NCI-H510A (cell line): ENCODE measurements at regions not wholly inside any gene's neighbourhood (a gene's known extent, or its start where the extent isn't known, plus 50 kb on each side); places are given as distances from the start of the nearest gene placed in this dataset.

ENCODE experiments used
- DNase-seq: peaks from one replicate; lab custom pipeline; 2025; lab: John Stamatoyannopoulos, UW

DNA sequence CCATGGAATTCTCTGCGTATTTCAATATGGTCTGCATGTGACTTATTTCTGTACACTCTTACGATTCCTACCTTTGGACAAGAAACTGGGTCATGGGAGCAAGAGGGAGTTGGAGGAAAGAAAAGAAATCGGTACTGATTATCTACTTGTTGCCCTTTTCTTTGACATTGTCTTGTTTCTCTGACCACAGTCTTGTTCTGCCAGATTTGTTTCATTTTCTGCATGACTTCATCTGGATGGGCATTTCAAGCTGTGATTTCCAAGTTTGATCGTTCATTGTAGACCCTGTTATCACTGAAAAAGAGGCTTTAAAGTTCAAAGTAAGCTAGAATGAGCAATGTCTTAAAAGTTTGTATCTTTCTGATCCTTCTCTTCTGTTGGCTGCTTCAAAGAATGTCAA lies 2186.3 kb upstream of the CELF4 start:
- DNase-seq = no peak

GRCh38 chr18:39751161-39751560 lies 2185.6 kb upstream of the CELF4 start:
- no peak for DNase-seq

DNA sequence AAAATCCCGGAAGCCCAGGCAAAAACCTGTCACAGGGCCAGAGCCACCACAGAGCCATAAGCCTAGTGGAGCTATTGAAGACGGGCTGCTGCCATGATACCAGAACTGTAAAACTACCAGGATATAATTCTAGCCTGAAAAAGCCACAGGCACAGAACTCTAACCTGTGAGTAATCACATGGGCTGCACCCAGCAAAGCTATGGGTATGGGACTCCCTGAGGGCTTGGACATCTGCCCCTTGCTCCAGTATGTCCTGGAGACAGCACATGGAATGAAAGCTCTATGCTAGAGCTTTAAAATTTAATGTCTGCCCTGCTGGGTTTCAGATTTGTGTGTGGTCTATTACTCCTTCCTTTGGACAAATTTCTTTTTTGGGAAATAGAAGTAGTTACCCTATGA lies 2183.6 kb upstream of the CELF4 start:
- DNase-seq = no peak

- no peak for DNase-seq
These were observed 2183.1 kb upstream of the CELF4 start for GRCh38 chr18:39748727-39749126.

GRCh38 chr18:39746201-39746600 lies 2180.6 kb upstream of the CELF4 start:
- no peak for DNase-seq

GRCh38 chr18:39743463-39743862 lies 2177.9 kb upstream of the CELF4 start:
- DNase-seq = no peak

DNA sequence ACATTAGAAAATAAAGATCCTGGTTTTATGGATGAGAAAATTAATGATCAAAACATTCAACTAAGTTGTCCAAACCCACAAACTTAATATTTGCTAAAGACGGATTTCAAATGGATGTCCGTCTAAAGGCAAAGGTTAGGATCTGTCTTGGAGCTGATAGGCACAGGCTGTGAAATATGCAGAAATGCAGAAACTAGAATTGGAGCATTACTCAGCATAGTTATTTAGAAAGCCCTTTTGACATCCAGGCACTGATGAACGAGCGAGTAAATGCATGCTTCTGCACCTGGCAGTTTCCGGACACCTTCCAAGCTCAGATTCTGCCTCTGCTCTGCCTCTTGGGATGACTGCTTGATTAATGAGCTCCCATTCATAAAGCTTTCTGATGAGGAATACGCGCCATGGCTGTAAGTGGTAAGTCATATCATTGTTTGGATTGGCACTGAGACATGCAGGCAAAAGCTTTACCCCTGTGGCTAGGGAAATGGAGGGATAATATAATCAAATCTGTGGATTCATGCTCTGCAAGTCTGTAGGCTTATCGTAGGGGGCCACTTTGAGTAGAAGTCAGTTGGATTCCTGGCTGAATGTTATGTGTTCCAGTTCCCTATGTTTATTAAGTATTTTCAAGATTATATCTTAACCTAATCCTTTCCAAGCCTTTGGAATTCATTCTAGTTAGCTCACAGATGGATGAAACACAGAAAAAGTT lies 2176.3 kb upstream of the CELF4 start:
- DNase-seq = peak; percentile 88

DNA sequence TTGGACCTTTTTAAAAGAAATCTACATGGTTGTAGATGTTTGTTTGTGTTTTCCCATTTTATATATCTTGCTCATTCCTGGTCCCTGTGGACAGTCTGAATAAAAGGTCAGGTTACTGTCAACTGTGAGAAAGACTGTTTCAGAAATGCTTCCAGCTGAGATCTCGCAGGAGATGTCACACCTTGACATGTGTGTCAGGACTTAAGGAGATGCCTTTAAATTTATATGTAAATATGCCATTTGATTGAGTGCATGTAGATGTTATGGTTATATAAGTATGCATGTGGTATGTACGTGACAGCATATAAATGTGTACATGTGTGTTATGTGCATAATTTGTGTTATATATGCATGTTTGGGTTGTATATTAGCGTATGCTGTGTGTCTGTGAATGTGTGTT lies 2172.3 kb upstream of the CELF4 start:
- DNase-seq = no peak

GRCh38 chr18:39732918-39733317 lies 2167.3 kb upstream of the CELF4 start:
- DNase-seq = no peak

GRCh38 chr18:39730606-39731005 lies 2165.0 kb upstream of the CELF4 start:
- no peak for DNase-seq

GRCh38 chr18:39724652-39725051 lies 2159.1 kb upstream of the CELF4 start:
- no peak for DNase-seq

DNA sequence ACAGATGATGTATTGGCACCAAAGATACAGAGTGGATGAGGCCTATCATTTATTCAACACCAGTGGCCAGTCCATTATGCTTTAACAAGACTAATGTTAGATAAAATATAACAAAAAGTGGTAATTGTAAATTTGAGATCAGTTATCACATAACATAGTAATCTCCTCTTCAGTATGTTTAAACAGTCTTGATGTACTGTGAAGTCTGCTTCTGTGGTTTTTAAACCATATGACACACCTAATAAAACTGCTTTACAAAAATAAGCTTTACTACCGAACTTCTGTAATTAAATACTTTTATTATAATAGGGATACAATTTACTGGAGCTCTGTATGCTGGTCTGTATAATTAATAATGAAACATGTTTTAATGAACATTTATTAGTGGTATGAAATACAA lies 2156.1 kb upstream of the CELF4 start:
- no peak for DNase-seq

DNA sequence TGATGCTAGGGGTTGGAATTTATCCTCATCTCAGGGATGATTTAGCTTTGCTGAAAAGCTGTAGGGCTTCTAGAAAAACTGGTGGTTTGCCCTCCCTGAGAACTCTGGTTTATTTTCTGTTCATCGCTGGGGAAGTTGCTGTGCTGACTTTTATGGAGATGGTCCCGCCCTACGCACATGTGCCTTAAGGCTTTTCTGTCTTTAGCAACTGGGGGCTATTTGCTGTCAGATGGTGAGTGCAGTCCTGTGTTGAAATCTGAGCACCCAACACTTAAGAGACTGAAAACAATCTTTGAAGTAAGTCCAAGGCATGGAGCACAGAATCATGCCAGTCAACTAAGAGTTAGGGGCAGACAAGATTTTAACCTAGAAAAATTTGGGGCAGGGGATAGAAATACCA lies 2148.4 kb upstream of the CELF4 start:
- DNase-seq = no peak

- no peak for DNase-seq
These were observed 2146.1 kb upstream of the CELF4 start for GRCh38 chr18:39711701-39712100.

- no peak for DNase-seq
These were observed 2139.8 kb upstream of the CELF4 start for GRCh38 chr18:39705362-39705761.

- DNase-seq = no peak
These were observed 2137.3 kb upstream of the CELF4 start for GRCh38 chr18:39702888-39703287.

DNA sequence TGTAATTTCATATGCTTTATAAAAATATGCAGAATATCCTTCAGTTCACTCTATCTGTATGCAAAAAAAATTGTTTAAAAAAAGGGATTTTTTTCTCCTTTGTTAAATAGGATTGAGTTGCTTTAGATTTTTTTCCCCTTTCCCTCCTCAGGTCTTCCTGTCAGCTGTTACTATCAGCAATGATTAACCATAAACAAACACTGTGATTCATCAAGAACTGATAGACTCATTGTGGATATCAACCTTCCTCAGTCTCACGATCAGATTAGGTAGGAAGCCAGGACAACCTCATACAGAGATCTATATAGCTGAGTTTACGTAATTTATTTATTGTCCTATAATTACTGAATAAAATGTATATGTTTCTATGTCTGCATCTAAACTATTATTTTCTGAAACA lies 2136.2 kb upstream of the CELF4 start:
- DNase-seq = no peak

- DNase-seq = no peak
These were observed 2135.6 kb upstream of the CELF4 start for GRCh38 chr18:39701055-39701783.

GRCh38 chr18:39699340-39699964 lies 2133.9 kb upstream of the CELF4 start:
- no peak for DNase-seq

GRCh38 chr18:39698436-39698835 lies 2132.8 kb upstream of the CELF4 start:
- no peak for DNase-seq

DNA sequence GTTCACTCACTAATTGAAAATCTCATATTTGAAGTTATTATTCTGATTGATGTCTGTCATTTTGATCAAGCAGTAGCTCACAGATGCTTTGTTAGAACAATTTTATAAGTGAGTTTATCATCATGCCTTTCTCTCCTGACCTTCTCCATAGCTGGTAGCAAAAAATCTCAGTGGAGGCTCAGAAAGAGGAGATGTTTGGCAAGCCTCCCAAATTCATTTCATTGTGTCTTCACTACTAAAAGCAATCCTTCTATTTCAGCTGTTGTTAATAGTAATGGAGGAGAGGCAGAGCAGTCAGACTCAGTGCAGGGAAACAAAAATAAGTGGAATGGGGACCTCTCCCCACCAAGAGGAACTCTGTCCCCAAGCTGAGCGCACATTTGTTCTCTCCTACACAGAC lies 2127.8 kb upstream of the CELF4 start:
- no peak for DNase-seq

DNA sequence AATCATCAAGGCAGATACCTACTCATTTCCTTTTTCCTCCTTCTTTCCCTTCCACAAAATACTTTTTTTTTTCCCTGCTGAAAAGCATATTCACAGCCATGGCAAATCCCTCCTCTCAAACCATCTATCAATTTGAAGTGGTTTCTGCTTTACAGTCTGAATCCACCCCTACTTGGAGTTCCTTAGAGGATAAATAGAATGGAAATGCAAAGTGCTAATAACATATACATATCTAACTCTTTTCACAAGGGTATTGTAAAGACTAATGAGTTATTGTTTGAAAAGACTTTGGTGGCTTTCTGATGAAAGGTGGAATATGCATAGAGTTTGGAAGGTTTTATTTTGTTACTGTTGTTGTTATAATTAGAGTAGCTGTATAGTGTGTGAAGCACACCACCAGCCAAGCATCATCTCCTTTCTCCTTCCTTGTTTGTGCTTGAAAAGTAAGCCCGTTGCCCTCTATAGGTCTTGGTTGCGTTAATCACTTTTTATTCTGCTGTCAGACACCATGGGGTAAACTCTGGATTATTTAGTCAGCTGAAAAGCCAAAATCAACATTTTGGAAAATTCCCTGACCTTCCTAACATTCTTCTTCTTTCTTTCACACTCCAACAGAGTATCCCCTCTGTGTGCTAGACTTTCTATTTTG lies 2126.9 kb upstream of the CELF4 start:
- no peak for DNase-seq
